ENCODE measurements at regions not wholly inside any gene's neighbourhood (a gene's known extent, or its start where the extent isn't known, plus 50 kb on each side); places are given as distances from the start of the nearest gene placed in this dataset.
A peak's percentile ranks its signal among the peaks of the same experiment; 100 is the strongest.

DNA sequence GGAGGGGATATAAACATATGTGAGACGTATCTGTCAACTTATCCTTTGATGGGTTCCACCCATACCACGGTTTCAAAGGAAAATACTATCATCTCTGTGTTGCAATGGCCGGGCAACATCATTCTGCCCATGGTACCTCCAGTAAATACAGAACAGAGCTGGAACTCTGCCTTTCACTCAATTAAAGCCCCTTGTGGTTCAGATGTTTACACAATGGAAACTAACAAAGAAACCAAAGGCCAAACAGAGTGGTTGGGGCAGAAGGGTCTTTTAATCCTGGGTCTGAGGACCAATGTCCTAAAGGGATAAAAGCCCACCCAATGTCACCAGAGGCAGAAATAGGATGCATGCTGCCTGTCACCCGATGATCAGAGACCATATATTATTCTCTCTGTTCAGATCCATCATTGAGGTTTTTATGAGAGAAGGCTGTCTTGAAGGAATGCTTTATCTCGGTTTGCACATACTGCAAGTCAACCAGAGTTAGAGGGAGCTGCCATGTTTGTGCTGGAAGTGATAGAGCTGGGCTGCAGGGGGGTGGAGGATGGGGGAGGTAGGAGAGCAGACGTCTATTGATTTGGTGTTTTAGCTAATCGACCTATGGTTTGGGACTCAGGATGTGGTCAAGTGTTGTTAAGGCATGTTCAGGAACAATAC is 105.4 kb upstream of the FRMD4A start:
- Histone ChIP-seq H2BK20ac (ENCODE audit: low read length) (no peak overlapping the region), H4K91ac (replicated peaks; ENCODE audit: insufficient read length, low read length) (no peak overlapping the region), H4K8ac (ENCODE audit: extremely low read depth, insufficient read depth, low read length) (no peak overlapping the region), H3K27me3 (replicated peaks in 1 of 4; ENCODE audit: control insufficient read depth in 3 of 4, extremely low read depth in 1 of 4, insufficient read depth in 3 of 4, low read length in 3 of 4) (no peaks in the 10 kb centered on the region), H4K20me1 (replicated peaks in 1 of 2; ENCODE audit: control insufficient read depth in 1 of 2, insufficient read depth in 2 of 2, low read length in 2 of 2) (no peaks in the 10 kb centered on the region), H3K4ac (replicated peaks; ENCODE audit: insufficient read length, low read depth, low read length) (no peak overlapping the region), H3K4me3 (ENCODE audit: extremely low read depth in 1 of 4, insufficient read depth in 2 of 4, low read depth in 3 of 4, low read length in 4 of 4) (no peak overlapping the region), H2BK5ac (ENCODE audit: low read depth, low read length) (no peak overlapping the region), H3K23me2 (ENCODE audit: low read depth, low read length) (no peaks in the 10 kb centered on the region), H3K14ac (ENCODE audit: insufficient read length) (no peak overlapping the region), H3K56ac (replicated peaks; ENCODE audit: insufficient read length, low read depth, low read length) (no peak overlapping the region), H3K79me1 (ENCODE audit: low read depth, low read length) (no peaks in the 10 kb centered on the region), H4K5ac (ENCODE audit: insufficient read length, low read depth, low read length) (no peak overlapping the region), H3K9me3 (ENCODE audit: insufficient read depth in 2 of 2, low read depth in 1 of 2, low read length in 1 of 2) (no peaks in the 10 kb centered on the region), H2AK5ac (ENCODE audit: low read depth, low read length) (no peak overlapping the region), H2BK12ac (ENCODE audit: low read depth, low read length) (no peak overlapping the region), H3K27ac (ENCODE audit: low read depth, low read length) (no peak overlapping the region), H3K9ac (replicated peaks in 1 of 4; ENCODE audit: extremely low read depth in 1 of 4, low read depth in 3 of 4, low read length in 3 of 4) (no peak overlapping the region), H3K4me1 (replicated peaks in 1 of 4; ENCODE audit: control insufficient read depth in 3 of 4, insufficient read depth in 4 of 4, low read length in 3 of 4) (no peaks in the 10 kb centered on the region), H3K23ac (ENCODE audit: insufficient read length) (no peak overlapping the region), H3K18ac (ENCODE audit: extremely low read depth, low read length) (no peak overlapping the region), H2AFZ (ENCODE audit: low read length) (peak overlapping the region; percentile 3; the same call in 1 of the 2 replicates), H2BK120ac (replicated peaks; ENCODE audit: low read depth, low read length) (no peak overlapping the region), H3K79me2 (ENCODE audit: control insufficient read depth in 1 of 2, insufficient read depth in 2 of 2, low read length in 2 of 2) (no peaks in the 10 kb centered on the region), H3K36me3 (ENCODE audit: control insufficient read depth in 2 of 4, insufficient read depth in 4 of 4, low read length in 3 of 4) (no peaks in the 10 kb centered on the region), H2BK15ac (ENCODE audit: low read length) (no peak overlapping the region), H3K4me2 (ENCODE audit: insufficient read depth in 1 of 2, low read depth in 2 of 2, low read length in 2 of 2) (no peak overlapping the region)
- 92% methylated on average over 7 of the region's 7 CpGs; no CpG with 5 or more reads in 1 of the 2 experiments for WGBS, 2 experiments (ENCODE audit: extremely low coverage in 1 of 2, insufficient coverage in 1 of 2, insufficient read length in 1 of 2, insufficient replicate concordance in 2 of 2, low coverage in 1 of 2, low lambda C conversion rate in 2 of 2, missing lambda C conversion rate in 1 of 2)
- FAIRE-seq (no peak), DNase-seq (ENCODE audit: low read depth in 1 of 2, low spot score in 2 of 2) (no peak)
- ChIA-PET POLR2A (ENCODE audit: partially characterized antibody) (interaction anchor here (0.9 kb wide), 1 partner anchor 250 kb away, joined by 3 read pairs; no protein-coding TSS in a partner anchor), CTCF (ENCODE audit: partially characterized antibody) (interaction anchor here (0.5 to 1.4 kb wide), 2 partner anchors 9 to 41 kb away, joined by 3 to 4 read pairs; no protein-coding TSS in a partner anchor)
- no peak for TF ChIP-seq CBX5 (IDR thresholded peaks at IDR 0.05; ENCODE audit: low read depth, low read length)
- no peak for TF ChIP-seq POLR2AphosphoS5 (IDR thresholded peaks at IDR 0.05; ENCODE audit: low read depth, low read length)
- no peak for TF ChIP-seq SIN3A (conservative IDR thresholded peaks at IDR 0.05 in 1 of 2, IDR thresholded peaks at IDR 0.05 in 1 of 2; ENCODE audit: low read depth in 1 of 2, low read length in 2 of 2)
- TF ChIP-seq JUN (IDR thresholded peaks at IDR 0.05; ENCODE audit: low read depth, low read length) = no peak
- TF ChIP-seq EP300 (IDR thresholded peaks at IDR 0.05; ENCODE audit: borderline replicate concordance in 1 of 2, low read depth in 2 of 2, low read length in 2 of 2) = no peak
- no peak for TF ChIP-seq ATF3 (IDR thresholded peaks at IDR 0.05; ENCODE audit: insufficient read depth, low read depth, low read length)
- TF ChIP-seq, protein P1, sequence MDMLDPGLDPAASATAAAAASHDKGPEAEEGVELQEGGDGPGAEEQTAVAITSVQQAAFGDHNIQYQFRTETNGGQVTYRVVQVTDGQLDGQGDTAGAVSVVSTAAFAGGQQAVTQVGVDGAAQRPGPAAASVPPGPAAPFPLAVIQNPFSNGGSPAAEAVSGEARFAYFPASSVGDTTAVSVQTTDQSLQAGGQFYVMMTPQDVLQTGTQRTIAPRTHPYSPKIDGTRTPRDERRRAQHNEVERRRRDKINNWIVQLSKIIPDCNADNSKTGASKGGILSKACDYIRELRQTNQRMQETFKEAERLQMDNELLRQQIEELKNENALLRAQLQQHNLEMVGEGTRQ (IDR thresholded peaks at IDR 0.05; ENCODE audit: low read length) = no peak
- TF ChIP-seq NANOG (IDR thresholded peaks at IDR 0.05; ENCODE audit: insufficient read depth, low read depth, low read length, poor library complexity, severe bottlenecking) = no peak
- TF ChIP-seq SP4 (IDR thresholded peaks at IDR 0.05; ENCODE audit: low read length) = no peak
- no peak for TF ChIP-seq CBX8 (IDR thresholded peaks at IDR 0.05; ENCODE audit: borderline replicate concordance, low read depth, low read length)
- no peak for TF ChIP-seq RXRA (IDR thresholded peaks at IDR 0.05; ENCODE audit: insufficient read depth, low read depth, low read length)

Data from H1 (cell line).